Right renal pelvis (tissue), 4 donors: ENCODE measurements at regions not wholly inside any gene's neighbourhood (a gene's known extent, or its start where the extent isn't known, plus 50 kb on each side); places are given as distances from the start of the nearest gene placed in this dataset.
"Not testable (repeated sequence)": the region's sequence is repeated elsewhere in the genome, so short reads cannot be mapped to it uniquely, and the experiment has no call there.

ENCODE experiments used
- DNase-seq, 4 donors: peaks; one replicate each; pipeline ENCODE4 v3.0.0-alpha.2; 2013; ENCODE audit warnings: low read depth in 4 of 4, low spot score in 3 of 4, missing footprints in 1 of 4

DNA sequence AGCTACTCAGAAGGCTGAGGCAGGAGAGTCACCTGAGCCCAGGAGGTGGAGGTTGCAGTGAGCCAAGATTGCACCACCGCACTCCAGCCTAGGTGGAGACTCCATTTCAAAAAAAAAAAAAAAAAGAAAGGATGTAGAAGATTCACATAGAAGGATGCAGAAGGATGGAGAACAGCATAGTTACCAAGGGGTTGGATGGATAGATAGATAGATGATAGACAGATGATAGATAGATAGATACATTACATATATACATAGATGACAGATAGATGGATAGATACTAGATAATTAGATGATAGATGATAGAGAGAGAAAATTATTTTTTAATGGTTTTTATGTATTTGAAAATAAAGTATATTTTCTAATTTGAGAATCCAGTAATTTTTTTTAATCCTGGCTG, 160.7 kb upstream of the ARID1B start:
- no peak for DNase-seq

DNA sequence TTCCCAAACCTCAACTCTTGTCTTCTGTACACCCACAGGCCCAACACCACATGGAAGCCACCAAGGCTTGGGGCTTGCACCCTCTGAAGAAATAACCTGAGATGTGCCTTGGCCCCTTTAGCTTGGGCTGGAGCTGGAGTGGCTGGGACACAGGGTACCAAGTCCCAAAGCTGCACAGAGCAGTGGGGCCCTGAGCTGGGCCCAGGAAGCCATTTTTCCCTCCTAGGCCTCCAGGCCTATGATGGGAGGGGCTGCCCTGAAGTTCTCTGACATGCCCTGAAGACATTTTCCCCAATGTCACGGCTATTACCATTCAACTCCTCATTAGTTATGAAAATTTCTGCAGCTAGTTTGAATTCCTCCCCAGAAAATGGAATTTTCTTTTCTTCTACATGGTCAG, 163.2 kb upstream of the ARID1B start:
- no peak for DNase-seq

DNA sequence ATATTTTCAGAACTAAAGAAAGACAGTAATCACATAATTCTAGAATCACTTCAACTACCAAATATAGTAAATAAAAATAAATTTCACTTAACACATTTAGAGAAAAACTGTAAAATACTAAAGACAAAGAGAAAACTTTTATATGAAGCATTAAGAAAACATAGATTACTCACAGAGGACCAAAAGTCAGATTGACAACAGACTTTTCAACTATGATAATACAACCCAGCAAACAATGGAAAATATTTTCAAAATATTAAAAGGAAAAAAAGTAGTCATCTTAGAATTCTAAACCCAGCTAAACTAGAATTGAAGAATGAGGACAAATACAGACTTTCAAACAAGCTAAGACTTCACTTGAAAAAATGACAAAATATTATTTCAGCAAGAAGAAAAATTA, 164.8 kb upstream of the ARID1B start:
- no peak for DNase-seq

DNA sequence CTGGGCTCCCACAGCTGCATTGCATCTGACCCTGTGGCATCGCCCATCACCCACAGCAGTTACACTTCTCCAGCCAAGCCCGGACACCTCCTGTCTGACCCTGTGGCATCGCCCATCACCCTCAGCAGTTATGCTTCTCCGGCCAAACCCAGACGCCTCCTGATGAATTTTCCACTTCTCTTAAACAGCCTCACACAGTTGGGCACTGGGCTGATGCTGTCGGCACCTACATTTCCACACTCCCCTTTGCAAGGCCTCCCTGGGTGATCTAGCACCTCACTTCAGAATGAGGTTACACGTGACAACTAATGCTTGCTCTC, 175.2 kb upstream of the ARID1B start:
- DNase-seq, result no peak

DNA sequence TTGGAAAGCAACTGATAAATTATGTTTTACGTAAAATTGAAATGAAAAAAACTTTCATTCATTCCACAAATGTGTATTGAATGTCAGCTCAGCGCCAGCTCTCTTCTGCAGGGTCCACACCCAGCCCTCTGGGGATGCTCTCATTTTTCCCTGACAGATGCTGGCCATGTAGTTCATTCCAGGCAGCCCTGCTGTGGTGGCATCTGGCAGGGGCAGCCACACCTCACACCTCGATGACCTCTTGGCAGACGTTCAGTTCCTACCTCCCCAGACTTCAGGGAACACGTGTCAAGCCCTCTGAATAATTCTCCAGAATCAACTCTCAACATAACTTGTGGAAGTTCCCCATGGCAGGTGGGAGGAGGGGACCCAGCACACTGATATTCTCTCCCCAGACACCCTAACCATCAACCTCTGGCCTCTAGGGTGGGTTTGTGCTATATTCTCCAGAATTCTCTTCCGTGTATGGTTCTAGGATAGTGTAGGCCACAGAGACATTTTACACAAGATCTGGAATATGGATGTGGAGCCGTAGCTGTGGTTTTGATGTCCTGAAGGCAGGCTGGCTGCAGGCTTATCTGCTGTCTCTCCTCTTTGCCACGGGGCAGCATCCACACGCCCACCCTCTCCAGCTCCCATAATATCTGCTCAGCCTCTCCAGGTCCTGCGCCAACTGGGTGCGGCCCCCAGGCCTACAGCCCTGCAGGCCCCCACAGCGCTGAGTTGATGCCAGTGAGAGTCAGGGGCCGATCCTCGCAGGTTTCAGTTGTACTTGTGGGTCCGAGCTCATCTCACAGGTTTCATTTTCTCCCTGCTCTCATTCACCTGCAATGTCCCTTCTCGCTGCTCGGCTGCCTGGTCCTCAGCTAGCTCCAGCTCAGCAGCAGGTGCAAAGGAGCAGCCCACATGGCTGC, 175.8 kb upstream of the ARID1B start:
- DNase-seq, result no peak

DNA sequence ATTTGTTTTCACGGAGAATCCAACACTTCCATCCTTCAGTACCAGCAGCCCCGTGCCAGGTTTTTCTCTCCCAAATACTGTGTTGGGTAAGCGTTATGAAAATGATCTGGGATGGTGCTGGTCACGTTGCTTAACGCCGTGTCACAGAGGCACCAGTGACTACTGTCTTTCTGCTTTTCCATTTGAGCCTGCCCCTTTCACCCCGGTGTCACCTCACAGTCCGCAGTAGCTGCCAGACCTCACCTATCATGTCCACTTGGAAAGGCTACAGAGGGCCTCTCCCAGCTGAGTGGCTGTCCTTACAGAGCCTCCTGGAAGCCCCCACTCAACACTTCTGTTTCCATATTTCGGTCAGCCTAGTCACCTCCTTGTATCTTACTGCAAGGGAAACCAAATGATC, 176.5 kb upstream of the ARID1B start:
- no peak for DNase-seq

DNA sequence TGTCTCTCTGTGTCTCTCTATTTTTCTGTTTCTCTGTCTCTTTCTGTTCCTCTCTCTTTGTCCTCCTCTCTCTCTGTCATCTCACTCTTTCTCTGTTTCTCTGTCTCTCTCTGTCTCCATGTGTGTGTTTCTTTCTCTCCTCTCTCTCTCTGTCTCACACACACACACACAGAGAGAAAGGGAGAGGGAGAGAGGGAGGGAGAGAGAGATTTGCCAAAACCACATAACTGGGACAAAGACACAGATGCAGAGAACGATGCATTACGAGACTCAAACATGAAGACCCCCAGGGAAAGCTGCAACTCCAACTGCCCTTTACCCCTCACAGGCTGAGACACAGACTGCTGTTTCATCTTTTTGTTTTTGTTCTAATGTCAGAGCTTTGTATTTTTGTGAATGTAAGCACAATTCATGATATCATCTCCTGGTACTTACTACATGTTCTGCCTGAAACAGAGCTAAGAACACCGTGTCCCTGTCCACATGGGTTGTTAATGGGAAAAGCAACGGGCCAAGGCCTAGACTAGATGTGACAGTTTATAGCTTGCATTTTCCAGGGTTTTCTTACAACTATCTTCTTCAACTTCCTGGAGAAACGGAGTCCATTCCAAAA, 177.1 kb upstream of the ARID1B start:
- DNase-seq, result no peak

DNA sequence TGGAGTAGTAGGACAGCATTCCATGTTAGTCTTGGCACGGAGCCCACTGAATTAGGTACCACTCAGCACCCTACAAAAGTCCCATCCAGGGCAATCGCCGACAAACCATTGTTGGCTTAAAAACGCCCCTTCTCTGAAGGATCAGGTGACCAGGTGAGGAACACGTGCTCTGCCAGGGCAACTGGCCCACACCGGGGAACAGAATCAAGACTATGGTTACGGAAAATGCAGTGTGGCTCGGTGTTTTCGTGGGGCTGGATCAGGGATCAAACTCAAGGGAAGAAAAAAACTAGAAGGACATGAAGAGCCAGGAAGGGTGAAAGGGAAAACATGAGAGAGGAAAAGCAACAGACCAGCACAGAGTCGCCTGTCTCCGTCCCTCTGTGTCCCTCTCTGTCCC, 177.8 kb upstream of the ARID1B start:
- DNase-seq, result no peak

DNA sequence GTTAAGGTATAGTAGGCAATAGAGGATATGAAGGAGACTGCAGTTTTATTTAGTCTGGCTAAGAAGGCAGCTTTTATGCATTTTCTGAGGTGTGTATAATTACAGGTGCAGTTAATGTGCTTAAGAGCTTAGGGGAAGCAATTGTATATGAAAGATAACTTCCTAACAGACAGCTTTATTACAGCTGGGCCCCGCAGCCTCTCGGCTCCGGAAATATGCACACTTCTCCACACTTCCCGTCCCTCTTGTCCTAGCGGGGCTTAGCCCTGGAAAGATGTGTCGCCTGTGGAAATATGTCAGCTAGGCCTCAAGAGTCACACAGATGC, 178.4 kb upstream of the ARID1B start:
- DNase-seq, result no peak

DNA sequence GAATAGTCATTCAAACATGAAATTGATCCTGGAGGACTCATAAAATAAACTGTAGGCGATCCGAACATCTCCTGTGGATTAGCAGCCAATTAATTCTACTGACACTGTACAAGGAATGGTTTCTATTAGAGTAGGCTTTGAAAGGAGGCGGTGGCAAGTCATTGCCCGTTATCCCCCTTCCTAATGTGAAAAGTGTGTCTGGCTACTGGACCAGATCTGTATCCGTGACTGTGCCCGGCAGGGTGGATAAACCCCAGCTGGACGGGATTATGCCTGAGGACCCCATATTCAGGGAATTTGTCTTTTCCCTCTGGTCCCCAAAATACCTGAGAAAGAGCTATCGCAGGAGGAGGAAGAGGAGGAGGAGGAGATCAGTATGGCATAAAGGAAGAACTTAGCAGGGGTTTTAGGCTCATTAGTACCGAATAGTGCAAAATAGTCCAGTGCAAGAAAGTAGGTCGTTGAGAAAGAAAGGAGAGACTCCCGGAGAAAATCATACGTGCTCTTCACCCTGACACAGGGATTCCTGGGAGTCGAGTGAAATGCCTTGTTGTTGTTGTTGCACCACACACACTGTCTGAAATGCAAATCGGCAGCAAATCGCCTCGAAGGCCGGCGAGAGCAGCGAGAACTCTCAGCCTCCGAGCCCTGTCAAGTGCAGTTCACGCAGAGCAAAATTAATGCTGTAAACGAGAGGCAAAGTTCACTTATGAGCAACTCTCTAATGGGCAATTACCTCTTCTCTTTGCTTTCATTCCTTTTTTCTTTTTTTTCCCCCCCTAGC, 178.9 kb upstream of the ARID1B start:
- DNase-seq, result no peak

DNA sequence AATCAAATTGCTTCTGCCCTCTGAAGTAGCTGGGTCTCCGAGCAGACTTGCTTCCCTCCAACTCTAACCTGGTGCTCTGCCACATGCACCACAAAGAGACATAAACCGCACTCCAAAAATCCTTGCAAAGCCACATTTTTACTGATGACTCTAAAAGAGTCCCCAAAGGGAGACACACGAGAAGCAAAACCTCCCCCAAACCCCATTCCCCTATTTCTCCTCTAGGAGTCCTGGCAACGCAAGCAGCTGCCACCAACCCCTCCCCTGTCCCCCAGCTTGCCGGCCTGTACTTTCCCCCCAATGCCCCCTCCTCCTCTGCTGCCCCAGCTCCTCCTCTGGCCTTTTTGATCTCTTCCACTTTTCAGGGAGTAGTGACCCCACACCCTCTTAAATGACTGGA, 180.1 kb upstream of the ARID1B start:
- DNase-seq, result no peak

DNA sequence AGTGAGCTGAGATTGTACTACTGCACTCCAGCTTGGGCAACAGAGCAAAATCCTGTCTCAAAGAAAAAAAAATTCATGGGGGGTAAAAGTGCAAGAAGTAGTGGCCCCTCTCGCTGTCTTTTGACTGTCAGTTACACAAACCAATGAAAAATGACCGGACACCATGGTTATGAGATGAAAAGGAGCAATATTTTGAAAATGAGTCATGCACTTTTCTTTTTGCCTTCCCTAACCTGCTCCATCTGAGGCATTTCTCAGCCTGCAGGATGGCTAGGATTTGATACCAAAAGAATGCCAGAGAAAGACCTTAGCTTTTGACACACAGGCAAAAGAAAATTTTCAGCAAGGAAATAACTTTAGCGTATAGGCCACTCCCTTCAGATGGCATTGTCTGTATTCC, 181.7 kb upstream of the ARID1B start:
- DNase-seq, result no peak

DNA sequence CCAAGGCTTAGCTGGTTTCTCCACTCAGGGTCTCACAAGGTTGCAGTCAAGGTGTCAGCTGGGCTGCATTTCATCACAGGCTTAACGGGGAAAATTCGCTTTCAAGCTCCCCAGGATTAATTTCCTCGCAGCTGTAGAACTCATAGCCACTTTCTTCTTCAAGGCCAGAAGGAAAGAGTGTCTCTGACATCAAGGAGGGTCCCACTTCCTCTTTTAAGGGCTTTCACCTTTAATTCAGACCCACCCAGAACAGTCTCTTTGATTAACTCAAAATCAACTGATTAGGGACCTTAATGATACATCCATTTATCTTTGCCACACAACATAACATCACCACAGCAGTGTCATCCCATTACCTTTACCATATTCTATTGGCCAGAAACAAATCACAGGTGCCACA, 183.3 kb upstream of the ARID1B start:
- no peak for DNase-seq

DNA sequence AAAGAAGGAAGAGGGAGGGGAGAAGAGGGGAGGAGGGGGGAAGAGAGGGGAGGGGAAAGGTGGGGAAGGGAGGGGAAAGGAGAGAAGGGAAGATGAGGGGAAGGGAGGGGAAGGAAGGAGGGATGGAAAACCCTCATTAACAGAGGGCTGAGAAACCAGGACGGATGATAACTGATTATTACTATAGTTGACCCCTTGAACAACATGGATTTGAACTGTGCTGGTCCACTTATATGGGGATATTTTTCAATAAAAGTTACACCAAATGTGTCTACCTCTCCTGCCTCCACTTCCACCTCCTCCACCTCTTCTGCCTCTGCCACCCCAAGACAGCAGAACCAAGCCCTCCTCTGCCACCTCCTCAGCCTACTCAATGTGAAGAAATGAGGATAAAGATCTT, 184.1 kb upstream of the ARID1B start:
- DNase-seq, result no peak

DNA sequence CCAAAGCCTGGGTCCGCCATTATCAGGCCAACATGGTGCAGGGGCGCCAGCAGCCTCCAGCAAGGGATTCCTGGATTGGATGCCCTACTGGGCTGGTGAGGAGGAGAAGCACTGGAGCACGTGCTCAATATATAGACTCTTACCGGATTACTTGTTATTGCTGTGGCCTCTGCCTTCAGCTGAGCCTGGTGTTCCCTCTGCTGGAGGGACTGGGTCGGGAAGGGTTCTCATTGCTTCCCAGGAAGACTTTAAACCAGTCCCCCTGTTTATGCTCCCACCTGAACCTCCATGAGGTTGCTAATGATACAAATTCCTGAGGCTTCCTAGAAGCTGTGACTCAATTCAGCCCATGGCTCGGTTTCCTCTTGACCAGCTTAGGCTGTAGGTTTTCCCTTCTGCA, 186.7 kb upstream of the ARID1B start:
- no peak for DNase-seq

DNA sequence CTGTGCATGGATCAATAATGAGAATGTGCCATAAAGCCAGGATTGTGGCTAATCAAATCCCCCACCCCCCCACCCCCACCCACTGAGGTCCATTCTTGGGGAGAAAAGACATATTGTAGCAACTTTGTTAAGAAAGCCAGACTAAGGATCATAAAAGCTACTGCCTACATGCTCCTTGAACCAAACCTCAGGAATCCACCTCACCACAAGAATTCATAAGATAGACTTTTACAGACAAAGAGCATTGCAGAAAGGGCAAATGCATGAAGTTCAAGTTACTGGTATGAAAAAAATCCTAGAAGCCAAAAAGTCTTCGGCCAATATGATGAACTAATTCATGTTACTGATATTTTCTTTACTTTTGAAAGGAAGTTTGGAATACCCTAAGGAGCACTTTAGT, 187.9 kb upstream of the ARID1B start:
- no peak for DNase-seq

DNA sequence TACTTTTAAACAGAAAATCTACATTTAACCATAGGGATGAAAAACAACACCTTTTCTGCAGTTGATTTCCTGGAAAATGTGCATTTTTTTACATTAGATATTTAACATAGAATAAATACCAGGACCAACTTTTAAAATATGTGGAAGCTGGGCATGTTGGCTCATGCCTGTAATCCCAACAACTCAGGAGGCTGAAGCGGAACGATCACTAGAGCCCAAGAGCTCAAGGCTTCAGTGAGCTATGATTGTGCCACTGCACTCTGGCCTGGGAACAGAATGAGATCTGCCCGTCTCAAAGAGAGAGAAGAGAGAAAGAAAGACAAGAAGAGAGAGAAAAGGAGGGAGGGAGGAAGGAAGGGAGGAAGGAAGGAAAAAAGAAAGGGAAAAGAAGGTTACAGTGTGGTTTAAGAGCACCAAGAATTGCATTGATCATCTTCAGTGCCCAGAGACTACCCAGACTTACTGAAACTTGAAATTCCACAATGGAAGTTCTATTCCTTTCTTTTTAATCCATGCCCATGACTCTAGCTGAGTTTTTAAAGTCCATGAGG, 189.4 kb upstream of the ARID1B start:
- DNase-seq, result no peak

DNA sequence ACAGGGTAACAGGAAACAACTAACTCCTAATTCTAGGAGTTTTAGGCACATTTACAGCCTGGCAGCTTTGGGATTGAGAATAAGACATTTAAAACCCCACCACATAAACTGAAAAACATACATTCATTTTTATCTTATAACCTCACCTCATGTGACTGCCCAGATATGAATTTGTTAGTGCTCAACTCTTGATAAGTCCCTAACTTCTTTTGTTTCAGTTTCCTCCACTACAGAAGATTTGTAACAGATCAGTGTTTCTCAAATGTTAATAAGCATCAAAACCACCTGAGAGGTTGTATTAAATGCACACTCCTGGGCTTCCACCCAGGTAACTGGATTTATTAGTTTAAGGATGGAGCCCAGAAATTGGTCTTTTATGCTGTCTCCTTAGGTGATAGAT, 190.1 kb upstream of the ARID1B start:
- no peak for DNase-seq

DNA sequence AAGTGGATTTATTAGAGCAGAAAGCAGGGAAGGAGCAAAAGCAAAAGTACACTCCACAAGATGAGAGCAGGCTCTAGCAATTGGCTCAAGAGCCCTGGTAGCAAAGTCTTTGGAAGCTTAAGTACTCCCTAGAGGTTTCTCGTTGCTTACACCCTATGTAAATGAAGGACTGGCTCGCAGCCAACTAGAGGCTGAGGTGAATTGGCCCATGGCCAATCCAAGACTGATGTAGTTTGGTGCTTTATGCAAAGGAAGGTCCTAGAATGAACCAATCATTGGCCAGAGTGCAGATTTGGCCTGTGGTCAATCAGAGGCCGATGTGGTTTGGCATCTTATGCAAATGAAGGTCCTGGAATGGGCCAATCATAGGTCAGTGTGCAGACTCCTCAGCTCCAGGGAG, 191.3 kb upstream of the ARID1B start:
- no peak for DNase-seq

DNA sequence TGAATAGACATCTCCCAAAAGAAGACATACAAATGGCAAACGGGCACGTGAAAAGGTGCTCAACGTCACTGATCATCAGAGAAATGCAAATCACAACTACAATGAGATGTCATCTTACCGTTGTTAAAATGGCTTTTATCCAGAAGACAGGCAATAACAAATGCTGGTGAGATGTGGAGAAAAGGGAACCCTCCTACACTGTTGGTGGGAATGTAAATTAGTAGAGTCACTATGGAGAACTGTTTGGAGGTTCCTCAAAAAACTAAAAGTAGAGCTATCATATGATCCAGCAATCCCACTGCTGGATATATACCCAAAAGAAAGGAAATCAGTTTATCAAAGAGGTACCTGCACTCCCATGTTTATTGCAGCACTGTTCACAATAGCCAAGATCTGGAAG, 193.1 kb upstream of the ARID1B start:
- DNase-seq, result not testable (repeated sequence)

DNA sequence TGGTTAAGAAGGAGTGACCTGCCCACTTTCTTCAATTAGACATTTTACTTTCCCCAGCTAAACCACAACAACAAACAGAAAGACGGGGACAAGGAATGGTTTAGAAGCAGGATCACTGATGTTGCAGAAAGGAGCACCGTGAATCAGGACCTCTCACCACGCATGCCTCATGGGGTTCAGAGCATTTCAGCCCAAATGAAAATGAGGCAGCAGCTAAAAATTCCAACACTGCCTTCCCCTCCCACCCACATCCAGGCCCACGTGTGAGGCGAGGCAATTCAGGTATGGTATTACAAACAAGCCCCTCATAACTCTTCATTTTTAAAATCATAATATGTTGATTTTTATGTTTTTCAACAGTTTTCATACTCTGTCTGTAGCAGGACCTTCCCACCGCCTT, 194.1 kb upstream of the ARID1B start:
- no peak for DNase-seq

DNA sequence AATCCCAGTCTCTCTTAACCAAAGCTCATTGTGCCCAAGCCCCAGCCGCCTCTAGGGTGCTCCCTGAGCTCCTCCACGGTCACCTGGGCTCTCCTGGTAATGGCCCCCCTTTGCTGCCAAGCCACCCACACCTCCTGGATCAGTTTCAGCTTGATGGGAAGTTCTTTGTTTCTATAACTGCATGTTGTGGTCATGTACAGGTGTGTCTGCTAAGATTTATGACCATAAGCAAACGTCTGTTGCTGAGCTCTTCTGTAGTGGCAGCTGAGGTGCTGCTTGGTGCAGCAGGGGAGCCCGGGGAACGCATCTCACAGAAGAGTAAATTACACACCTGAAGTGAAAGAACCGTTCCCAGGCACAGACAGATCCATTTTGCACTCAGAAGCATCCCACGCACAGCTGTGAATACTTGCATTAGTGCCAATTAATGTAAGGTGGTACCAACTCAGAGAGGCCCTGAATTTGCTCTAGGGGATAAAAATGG, 194.6 kb upstream of the ARID1B start:
- DNase-seq, result no peak
